D721Med (cell line): ENCODE measurements at regions not wholly inside any gene's neighbourhood (a gene's known extent, or its start where the extent isn't known, plus 50 kb on each side); places are given as distances from the start of the nearest gene placed in this dataset.
"Not testable (repeated sequence)": the region's sequence is repeated elsewhere in the genome, so short reads cannot be mapped to it uniquely, and the experiment has no call there.

Source experiments
- DNase-seq: peaks from one replicate; pipeline ENCODE4 v3.0.0; 2011; ENCODE audit warnings: low spot score; ENCODE audit not compliant: insufficient read length
- FAIRE-seq: peaks from 2 replicates; lab custom pipeline; 2011; peaks lifted over from hg19 to GRCh38; lab: Jason Lieb, UNC
- TF ChIP-seq, protein P1 (sequence below): IDR thresholded peaks from 2 replicates; pipeline ENCODE4 v1.5.1; 2012; ENCODE audit warnings: mild to moderate bottlenecking, control low read depth; ENCODE audit not compliant: insufficient read depth; ENCODE audit errors: missing control alignments

- DNase-seq (no peak), FAIRE-seq (no peak)
- TF ChIP-seq, protein P1, sequence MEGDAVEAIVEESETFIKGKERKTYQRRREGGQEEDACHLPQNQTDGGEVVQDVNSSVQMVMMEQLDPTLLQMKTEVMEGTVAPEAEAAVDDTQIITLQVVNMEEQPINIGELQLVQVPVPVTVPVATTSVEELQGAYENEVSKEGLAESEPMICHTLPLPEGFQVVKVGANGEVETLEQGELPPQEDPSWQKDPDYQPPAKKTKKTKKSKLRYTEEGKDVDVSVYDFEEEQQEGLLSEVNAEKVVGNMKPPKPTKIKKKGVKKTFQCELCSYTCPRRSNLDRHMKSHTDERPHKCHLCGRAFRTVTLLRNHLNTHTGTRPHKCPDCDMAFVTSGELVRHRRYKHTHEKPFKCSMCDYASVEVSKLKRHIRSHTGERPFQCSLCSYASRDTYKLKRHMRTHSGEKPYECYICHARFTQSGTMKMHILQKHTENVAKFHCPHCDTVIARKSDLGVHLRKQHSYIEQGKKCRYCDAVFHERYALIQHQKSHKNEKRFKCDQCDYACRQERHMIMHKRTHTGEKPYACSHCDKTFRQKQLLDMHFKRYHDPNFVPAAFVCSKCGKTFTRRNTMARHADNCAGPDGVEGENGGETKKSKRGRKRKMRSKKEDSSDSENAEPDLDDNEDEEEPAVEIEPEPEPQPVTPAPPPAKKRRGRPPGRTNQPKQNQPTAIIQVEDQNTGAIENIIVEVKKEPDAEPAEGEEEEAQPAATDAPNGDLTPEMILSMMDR = no peak
These were observed 170.9 kb downstream of the SEC23A start for GRCh38 chr14:38931969-38932652.

GRCh38 chr14:38930898-38931297, 172.1 kb downstream of the SEC23A start:
- DNase-seq = no peak
- FAIRE-seq = no peak
- TF ChIP-seq, protein P1 = no peak

DNA sequence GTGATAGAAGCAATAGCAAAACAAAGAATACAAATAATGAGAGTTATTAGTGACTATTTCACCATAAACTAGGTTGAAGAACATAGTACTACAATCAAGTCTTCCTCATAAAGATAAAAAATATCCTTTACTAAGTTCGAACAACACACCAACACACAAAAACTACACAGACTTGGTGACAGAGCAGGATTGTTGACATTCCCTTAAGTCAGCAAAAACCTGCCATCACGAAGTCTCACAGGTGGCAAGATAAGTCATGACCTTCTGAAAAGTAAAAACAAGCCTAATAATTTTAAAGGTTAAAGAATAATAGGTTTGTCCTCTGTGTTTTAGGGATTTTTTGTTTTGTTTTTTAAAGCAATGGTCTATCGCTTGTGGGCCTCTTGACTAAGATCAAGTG, 173.0 kb downstream of the SEC23A start:
- no peak for FAIRE-seq
- TF ChIP-seq, protein P1 = no peak
- DNase-seq = no peak

DNA sequence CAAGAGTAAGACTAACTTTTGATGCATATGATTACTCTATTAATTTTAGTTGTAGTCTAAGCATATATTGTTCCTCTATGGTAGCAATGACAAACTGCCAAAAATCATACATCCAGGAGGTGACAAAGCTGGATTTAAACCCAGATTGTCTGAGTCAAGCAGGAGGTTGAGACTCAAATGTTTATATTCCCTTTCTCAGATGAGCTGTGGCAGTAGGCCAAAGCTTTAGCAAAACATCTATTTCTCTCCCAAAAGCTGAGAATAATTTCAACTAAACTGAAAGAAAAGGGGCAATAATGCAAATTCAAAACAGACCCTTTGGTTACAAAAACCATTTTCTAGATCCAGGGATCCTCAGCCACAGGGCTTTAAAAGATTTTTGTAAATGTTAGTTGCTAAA, 173.6 kb downstream of the SEC23A start:
- TF ChIP-seq, protein P1 = no peak
- DNase-seq (no peak), FAIRE-seq (no peak)

DNA sequence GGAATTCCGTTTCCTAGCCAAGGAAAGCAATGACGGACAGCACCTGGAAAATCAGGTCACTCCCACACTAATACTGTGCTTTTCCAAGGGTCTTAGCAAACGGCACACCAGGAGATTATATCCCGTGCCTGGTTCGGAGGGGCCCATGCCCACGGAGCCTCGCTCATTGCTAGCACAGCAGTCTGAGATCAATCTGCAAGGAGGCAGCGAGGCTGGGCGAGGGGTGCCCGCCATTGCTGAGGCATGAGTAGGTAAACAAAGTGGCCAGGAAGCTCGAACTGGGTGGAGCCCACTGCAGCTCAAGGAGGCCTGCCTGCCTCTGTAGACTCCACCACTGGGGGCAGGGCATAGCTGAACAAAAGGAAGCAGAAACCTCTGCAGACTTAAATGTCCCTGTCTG, 181.1 kb downstream of the SEC23A start:
- DNase-seq, FAIRE-seq: not testable (repeated sequence)

GRCh38 chr14:38915125-38915524, 187.9 kb downstream of the SEC23A start:
- TF ChIP-seq, protein P1 = no peak
- no peak for DNase-seq
- no peak for FAIRE-seq

DNA sequence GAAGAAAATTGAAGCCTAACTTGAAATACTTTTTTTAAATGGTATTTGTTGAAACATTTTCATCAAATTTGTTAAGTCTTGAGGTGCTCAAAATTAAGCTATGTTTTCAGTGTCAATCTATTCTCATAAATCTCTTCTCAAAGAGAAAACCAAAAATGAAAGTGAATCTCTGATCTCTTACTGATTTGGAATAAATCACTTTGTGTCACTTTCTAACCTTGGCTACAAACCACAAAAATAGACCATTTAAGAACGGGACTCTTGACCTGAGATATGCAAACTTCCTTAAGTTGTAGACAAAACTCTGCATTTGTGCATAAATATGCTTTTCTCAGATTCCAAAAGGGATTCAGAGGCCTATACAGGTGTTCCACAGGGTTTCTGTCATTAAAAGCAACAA, 192.9 kb downstream of the SEC23A start:
- DNase-seq (no peak), FAIRE-seq (no peak)
- TF ChIP-seq, protein P1 = no peak

GRCh38 chr14:38904959-38905358, 198.1 kb downstream of the SEC23A start:
- no peak for FAIRE-seq

More at GRCh38 chr14:38904959-38905358, 198.1 kb downstream of the SEC23A start:
- TF ChIP-seq, protein P1 = no peak
- no peak for DNase-seq
